HG02678 (cell line): ENCODE measurements at regions not wholly inside any gene's neighbourhood (a gene's known extent, or its start where the extent isn't known, plus 50 kb on each side); places are given as distances from the start of the nearest gene placed in this dataset.

Experiments used
- ATAC-seq: cut with Tn5 transposase; IDR thresholded peaks from one replicate; pipeline ENCODE4 v1.9.1; 2021; ENCODE audit warnings: mild to moderate bottlenecking, moderate library complexity; ENCODE audit not compliant: unreplicated experiment

DNA sequence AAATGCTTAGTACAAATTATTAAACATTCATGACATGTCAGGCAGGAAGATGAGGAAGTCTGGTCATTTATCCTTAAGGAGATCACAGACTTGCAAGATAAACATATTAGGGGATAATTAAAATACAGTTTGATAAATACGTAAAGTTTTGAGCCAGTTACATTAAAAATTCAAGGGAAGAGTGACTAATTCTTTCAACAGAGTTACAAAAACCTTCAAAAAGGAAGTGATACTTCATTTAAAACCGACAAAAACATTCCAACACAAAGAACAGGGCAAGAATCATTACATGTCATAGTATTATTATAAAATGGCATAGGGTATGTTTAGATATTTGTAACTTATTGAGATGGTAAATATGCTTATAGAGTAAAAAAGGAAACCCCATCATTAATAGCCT, 636.0 kb downstream of the NR4A2 start:
- no peak for ATAC-seq

DNA sequence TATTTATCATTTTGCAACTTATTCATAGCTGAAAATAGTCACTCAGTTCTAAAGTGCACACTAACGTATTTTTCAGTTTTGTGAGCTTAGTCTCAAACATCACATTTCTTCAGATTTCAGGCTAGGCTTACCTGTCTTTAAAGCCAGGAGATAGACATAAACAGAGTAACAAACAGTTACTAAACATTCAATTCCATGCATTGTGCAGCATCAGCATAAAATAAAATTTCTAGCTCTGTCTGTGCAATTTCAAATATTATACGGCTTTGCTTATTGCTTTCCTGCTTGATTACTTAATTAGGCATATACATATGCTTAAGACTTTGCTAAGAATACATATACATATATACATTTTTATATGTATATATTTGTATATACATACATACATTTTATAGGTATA, 637.0 kb downstream of the NR4A2 start:
- no peak for ATAC-seq

DNA sequence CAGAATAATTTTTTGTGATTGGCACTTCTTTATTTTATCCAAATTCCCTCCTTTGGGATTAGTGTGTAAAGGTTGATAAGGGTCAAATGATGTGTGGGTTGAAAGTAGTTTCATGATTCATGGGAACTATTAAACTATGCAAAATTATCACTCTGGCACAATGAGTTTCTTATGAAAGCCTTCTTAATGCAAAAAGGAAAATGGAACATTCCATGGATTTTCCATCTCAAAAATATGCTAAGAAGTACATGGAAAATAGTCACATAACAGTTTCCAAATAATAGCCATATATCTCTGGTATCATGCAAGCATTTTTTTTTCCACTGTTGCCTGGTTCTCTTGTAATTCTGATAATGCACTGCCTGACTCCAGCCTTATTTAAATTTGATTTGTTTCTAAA, 639.7 kb downstream of the NR4A2 start:
- ATAC-seq, result no peak

DNA sequence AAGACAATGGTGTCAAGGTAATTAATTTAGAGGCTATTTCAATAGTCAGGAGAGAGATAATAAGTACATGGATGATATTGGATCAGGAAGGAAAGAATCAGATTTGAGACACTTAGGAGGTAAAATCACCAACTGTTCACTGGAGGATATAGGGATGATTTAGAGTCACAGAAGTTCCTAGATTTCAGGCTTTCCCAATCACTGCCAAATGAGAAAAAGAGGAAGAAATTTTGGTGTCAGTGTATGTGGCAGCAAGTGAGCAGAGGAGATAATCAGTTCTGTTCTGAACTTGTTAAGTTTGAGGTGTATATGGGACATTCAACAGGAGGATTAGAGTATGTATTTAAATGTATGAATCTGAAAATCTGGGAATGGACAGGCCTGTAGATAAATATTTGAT, 640.4 kb downstream of the NR4A2 start:
- no peak for ATAC-seq

DNA sequence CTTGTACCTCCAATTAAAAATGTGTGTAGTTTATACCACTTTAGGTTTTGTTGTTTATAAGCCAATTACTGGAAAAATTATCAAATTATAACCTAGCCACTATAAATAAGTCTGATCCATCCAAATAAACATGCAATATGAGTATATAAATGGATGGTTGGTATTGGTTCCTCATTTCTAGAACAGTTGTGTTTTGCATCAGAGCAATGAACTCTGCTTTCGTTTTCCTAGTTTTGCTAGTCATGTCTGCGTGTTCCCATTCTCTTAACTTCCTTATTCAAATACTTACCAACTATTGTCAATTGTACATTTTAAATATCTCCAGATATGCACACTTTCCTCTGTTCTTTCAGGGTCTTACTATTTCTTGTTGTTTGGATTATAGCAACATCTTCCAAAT, 641.7 kb downstream of the NR4A2 start:
- ATAC-seq, result peak; percentile 71

GRCh38 chr2:155689791-155690190, 642.7 kb downstream of the NR4A2 start:
- ATAC-seq, result no peak

GRCh38 chr2:155687181-155687580, 645.3 kb downstream of the NR4A2 start:
- ATAC-seq, result no peak

DNA sequence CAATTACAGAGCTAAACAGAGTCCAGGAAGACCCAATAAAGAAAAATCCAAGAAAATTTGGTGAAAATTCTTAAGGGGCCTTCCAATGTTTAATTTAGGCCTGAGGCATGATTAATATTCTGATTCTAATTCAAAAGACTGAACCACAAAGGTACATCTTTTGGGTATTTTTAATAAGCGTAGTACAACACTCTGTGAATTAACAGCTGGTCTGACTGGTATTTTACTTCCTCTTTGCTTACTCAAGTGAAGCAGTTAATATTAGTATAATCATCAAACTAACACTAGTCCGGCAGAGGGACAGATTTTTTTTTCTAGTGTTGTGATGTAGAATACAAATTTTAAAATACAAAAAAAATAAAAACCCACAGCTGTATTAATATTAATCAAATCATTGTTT, 652.9 kb downstream of the NR4A2 start:
- ATAC-seq, result peak; percentile 48

- no peak for ATAC-seq
Measured at GRCh38 chr2:155675920-155676319, 656.6 kb downstream of the NR4A2 start.

DNA sequence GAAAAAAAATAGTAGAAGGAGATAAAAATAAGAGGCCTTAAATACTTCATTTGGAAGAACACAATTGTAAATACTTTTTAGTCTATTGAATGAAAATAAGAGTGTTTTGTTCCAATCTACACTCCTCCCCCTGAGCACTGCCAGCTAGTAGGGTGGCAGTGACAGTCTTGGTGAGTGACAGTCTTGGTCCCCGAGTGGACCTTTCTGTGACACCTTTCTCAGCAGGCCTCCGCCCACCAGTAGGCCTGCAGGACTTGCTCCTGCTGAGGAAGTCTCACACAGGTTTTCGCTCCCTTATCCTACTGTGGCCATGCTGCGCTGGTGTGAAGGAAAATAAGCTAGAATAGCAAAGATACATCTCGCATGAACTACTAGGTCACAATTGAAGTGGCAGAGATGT, 666.8 kb downstream of the NR4A2 start:
- no peak for ATAC-seq

- no peak for ATAC-seq
Measured at GRCh38 chr2:155663265-155663664, 669.3 kb downstream of the NR4A2 start.

GRCh38 chr2:155662224-155662623, 670.3 kb downstream of the NR4A2 start:
- no peak for ATAC-seq

GRCh38 chr2:155653176-155653575, 679.3 kb downstream of the NR4A2 start:
- ATAC-seq, result no peak

DNA sequence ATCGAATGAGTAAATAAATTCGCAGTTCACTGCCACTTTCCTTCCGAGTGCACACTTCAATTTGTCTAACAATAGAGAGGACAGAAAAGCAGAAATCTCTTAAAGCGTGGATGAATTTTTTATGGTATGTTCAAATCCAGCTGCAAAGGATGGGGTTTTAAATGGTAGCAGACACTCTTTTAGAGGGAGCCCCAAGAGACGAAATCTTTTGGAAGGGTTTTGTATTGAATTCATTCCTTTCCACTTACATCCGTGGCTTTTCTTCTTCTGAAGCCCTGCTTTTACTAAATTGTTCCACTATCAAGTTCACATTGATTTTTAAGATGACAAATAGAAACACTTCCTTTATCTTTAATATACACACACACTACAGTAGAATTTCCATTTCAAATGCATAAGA, 680.7 kb downstream of the NR4A2 start:
- no peak for ATAC-seq

- ATAC-seq, result no peak
Measured at GRCh38 chr2:155645791-155646190, 686.7 kb downstream of the NR4A2 start.

GRCh38 chr2:155643056-155643775, 689.3 kb downstream of the NR4A2 start:
- ATAC-seq, result no peak

- no peak for ATAC-seq
Measured at GRCh38 chr2:155633887-155634570, 698.5 kb downstream of the NR4A2 start.

DNA sequence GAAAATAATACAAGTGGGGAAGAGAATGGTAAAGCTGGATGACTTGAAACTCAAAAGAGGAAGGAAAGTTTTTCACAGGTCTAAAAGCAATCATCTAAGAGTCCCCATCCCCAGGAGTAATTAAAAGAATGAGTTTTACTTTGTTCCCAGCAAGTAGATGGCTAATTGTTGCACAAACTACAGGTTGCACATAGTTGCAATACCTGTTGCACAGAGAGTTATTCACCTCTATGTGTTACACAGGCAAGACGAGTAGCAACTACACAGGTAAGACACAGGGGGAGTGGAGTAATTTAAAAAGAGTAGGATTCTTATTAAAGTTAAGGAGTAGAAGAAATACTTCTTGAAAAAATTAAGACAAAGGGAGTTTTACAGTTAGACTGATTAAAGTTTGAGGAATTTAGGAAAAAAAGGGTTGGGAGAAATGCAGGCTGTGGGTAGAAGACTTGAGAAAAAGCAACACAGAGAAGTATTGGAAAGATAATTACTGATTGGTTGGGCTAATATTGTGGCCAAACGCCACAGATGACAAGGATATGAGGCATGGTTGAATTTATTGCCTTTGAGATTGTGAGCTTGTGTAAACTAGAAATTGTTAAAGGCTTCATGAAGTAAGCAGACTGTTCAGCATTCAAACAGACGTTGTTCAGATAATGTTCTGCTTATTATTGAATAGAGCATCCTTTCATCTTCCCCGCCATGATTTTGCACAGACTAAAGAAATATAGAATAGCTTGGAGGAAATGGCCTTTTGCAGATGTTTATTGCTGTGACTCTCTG, 699.3 kb downstream of the NR4A2 start:
- ATAC-seq, result no peak

- ATAC-seq, result no peak
Measured at GRCh38 chr2:155630760-155631159, 701.8 kb downstream of the NR4A2 start.

DNA sequence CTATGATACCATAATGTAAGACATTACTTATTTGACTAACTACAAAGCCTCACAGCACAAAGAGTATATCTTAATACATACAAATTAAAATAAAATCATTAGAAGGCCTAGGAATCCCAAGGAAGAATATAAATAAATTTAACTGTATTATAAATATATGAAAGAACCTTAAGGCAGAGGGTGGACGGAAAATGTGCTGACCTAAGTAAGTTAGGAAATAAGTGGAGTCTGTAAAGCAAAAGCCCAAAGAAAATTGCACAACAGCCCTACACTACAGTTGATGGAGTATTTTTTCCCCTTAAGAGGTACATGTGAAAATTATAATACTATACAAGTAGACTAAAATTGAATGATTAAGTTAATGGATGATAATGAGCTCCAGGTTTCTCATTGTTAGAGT, 710.1 kb downstream of the NR4A2 start:
- no peak for ATAC-seq

DNA sequence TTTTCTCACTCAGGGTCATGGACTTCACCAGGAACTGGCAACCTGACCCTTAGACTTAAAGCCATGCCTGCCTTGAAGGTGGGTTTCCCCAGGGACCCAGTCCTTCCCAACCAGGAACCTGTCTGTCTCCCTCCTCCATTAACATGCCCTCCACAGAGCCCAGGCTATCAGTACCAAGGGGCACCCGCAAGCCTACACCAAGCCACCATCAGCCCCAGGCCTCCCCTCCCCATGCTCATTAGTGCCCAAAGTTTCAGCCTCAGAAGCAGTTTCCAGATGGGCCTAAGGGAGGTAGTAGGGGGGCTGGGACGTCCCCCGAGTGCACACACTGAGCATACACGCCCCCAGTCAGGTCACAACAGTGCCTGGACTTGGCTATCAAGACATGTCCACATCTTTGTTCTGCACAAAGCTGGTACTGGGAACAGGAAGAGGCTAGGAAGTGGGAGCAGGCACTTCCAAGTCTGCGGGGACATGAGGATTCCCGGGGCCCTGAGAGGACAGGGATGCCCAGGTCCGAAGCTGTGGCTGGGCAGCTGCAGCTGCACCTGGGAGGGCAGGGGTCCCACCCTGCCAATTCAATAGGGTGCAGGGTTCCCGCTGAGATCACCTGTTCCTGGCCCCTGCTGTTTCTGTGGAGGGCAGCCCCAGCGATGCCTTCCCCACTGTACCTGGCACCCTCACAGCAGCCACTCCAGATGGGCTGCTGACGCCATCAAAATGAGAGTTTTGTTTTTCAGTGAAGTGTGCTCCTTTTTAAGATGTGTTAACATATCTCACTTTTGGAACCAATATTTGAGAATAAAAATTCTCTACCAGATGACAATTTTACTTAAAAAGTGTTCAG, 731.4 kb downstream of the NR4A2 start:
- ATAC-seq, result no peak
